Liver (tissue), 3 donors: ENCODE measurements at regions not wholly inside any gene's neighbourhood (a gene's known extent, or its start where the extent isn't known, plus 50 kb on each side); places are given as distances from the start of the nearest gene placed in this dataset.

ENCODE experiments used
- ATF3 ChIP-seq: IDR thresholded peaks from 2 replicates; pipeline ENCODE4 v1.6.1; 2016; ENCODE audit warnings: antibody characterized with exemption
- FOXA1 ChIP-seq: IDR thresholded peaks from 2 replicates; pipeline ENCODE4 v1.6.1; 2016; ENCODE audit warnings: antibody characterized with exemption
- GABPA ChIP-seq, 2 donors: IDR thresholded peaks in 1 of 2; conservative IDR thresholded peaks in 1 of 2; 2 replicates each; pipeline ENCODE4 v1.6.1; 2016; ENCODE audit warnings: antibody characterized with exemption in 2 of 2, mild to moderate bottlenecking in 1 of 2, moderate library complexity in 1 of 2
- JUND ChIP-seq, 2 donors: IDR thresholded peaks; 2 replicates each; pipeline ENCODE4 v1.6.1; 2016; ENCODE audit warnings: antibody characterized with exemption in 2 of 2
- RAD21 ChIP-seq, 2 donors: IDR thresholded peaks; 2 replicates each; pipeline ENCODE4 v1.6.1; 2016; ENCODE audit warnings: antibody characterized with exemption in 2 of 2, mild to moderate bottlenecking in 2 of 2
- RXRA ChIP-seq, 2 donors: IDR thresholded peaks; 2 replicates each; pipeline ENCODE4 v1.6.1; 2017 to 2018; ENCODE audit warnings: antibody characterized with exemption in 2 of 2, mild to moderate bottlenecking in 1 of 2
- SP1 ChIP-seq: IDR thresholded peaks from 2 replicates; pipeline ENCODE4 v1.6.1; 2018; ENCODE audit warnings: antibody characterized with exemption, mild to moderate bottlenecking
- YY1 ChIP-seq: IDR thresholded peaks from 2 replicates; pipeline ENCODE4 v1.6.1; 2016; ENCODE audit warnings: antibody characterized with exemption, mild to moderate bottlenecking
- ZBTB33 ChIP-seq: IDR thresholded peaks from 2 replicates; pipeline ENCODE4 v1.6.1; 2016; ENCODE audit warnings: antibody characterized with exemption
- TF ChIP-seq, protein P1 (sequence below): fragments of 150-350 bp; IDR thresholded peaks from 2 replicates; pipeline ENCODE4 v1.5.1; 2017; ENCODE audit warnings: improper control_type of control experiment, low read depth, low read length; ENCODE audit not compliant: missing input control
- TF ChIP-seq, protein P2 (sequence below): IDR thresholded peaks from 2 replicates; pipeline ENCODE4 v1.6.1; 2016; ENCODE audit warnings: antibody characterized with exemption, mild to moderate bottlenecking
- TF ChIP-seq, protein P3 (sequence below): IDR thresholded peaks from 2 replicates; pipeline ENCODE4 v1.6.1; 2016; ENCODE audit warnings: antibody characterized with exemption
- donor health status: healthy.
- donor health status: healthy.

DNA sequence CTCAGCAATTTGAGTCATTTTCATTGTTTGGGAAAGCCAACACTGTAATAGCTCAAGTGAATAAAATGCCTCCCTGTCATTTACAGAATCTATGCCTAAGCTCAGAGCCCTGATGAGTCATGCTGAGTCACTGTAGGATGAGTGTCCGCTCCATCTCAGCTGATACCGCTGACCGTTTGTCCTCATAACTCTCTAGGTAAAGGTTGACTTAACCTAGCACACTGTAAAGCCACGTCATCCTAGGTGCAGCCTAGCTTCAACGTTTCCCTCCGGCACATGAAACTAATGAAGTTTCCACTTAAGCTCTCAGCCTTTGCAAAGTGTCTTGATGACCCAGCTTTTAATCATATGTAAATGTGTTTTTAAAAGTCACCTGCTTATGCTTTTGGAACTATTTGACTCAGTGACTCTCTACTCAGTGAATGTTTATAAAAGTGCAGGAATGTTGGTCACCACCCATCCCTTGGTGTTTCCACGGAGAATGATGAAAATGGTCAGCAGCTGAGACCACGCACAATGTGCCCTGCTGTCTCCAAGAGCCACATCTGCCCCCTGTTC, 154.0 kb downstream of the PMAIP1 start:
- TF ChIP-seq, protein P1, sequence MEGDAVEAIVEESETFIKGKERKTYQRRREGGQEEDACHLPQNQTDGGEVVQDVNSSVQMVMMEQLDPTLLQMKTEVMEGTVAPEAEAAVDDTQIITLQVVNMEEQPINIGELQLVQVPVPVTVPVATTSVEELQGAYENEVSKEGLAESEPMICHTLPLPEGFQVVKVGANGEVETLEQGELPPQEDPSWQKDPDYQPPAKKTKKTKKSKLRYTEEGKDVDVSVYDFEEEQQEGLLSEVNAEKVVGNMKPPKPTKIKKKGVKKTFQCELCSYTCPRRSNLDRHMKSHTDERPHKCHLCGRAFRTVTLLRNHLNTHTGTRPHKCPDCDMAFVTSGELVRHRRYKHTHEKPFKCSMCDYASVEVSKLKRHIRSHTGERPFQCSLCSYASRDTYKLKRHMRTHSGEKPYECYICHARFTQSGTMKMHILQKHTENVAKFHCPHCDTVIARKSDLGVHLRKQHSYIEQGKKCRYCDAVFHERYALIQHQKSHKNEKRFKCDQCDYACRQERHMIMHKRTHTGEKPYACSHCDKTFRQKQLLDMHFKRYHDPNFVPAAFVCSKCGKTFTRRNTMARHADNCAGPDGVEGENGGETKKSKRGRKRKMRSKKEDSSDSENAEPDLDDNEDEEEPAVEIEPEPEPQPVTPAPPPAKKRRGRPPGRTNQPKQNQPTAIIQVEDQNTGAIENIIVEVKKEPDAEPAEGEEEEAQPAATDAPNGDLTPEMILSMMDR = no peak
- TF ChIP-seq GABPA (IDR thresholded peaks at IDR 0.05 in 1 of 2, conservative IDR thresholded peaks at IDR 0.05 in 1 of 2) = no peak
- TF ChIP-seq RAD21 (IDR thresholded peaks at IDR 0.05) = no peak
- TF ChIP-seq YY1 = no peak
- no peak for TF ChIP-seq ZBTB33
- TF ChIP-seq FOXA1 = no peak
- no peak for TF ChIP-seq RXRA (IDR thresholded peaks at IDR 0.05)
- TF ChIP-seq, protein P2, sequence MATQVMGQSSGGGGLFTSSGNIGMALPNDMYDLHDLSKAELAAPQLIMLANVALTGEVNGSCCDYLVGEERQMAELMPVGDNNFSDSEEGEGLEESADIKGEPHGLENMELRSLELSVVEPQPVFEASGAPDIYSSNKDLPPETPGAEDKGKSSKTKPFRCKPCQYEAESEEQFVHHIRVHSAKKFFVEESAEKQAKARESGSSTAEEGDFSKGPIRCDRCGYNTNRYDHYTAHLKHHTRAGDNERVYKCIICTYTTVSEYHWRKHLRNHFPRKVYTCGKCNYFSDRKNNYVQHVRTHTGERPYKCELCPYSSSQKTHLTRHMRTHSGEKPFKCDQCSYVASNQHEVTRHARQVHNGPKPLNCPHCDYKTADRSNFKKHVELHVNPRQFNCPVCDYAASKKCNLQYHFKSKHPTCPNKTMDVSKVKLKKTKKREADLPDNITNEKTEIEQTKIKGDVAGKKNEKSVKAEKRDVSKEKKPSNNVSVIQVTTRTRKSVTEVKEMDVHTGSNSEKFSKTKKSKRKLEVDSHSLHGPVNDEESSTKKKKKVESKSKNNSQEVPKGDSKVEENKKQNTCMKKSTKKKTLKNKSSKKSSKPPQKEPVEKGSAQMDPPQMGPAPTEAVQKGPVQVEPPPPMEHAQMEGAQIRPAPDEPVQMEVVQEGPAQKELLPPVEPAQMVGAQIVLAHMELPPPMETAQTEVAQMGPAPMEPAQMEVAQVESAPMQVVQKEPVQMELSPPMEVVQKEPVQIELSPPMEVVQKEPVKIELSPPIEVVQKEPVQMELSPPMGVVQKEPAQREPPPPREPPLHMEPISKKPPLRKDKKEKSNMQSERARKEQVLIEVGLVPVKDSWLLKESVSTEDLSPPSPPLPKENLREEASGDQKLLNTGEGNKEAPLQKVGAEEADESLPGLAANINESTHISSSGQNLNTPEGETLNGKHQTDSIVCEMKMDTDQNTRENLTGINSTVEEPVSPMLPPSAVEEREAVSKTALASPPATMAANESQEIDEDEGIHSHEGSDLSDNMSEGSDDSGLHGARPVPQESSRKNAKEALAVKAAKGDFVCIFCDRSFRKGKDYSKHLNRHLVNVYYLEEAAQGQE = no peak
- TF ChIP-seq, protein P3, sequence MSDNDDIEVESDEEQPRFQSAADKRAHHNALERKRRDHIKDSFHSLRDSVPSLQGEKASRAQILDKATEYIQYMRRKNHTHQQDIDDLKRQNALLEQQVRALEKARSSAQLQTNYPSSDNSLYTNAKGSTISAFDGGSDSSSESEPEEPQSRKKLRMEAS = no peak
- TF ChIP-seq SP1 = no peak
- no peak for TF ChIP-seq JUND (IDR thresholded peaks at IDR 0.05)
- TF ChIP-seq ATF3 = no peak
